Uterus (tissue), 3 donors: ENCODE measurements at regions not wholly inside any gene's neighbourhood (a gene's known extent, or its start where the extent isn't known, plus 50 kb on each side); places are given as distances from the start of the nearest gene placed in this dataset.

Experiments
- DNase-seq, 2 donors: peaks; one replicate each; pipeline ENCODE4 v3.0.0-alpha.2; 2019 to 2020
- H3K27ac ChIP-seq, 2 donors: fragments of 200-600 bp; sonication (generic); 1 replicate in 1 of 2; 2 replicates in 1 of 2; pipeline ENCODE4 v1.5.1; 2016 to 2018
- H3K27me3 ChIP-seq, 2 donors: fragments of 200-600 bp; sonication (generic); one replicate each; pipeline ENCODE4 v1.5.1; 2018 to 2019; ENCODE audit warnings: control low read depth in 1 of 2
- H3K36me3 ChIP-seq, 2 donors: fragments of 200-600 bp; sonication (generic); one replicate each; pipeline ENCODE4 v1.5.1; 2019; ENCODE audit warnings: control low read depth in 1 of 2
- H3K4me1 ChIP-seq, 2 donors: fragments of 200-600 bp; sonication (generic); one replicate each; pipeline ENCODE4 v1.5.1; 2018 to 2019; ENCODE audit warnings: control low read depth in 1 of 2
- H3K4me3 ChIP-seq, 2 donors: fragments of 200-600 bp; sonication (generic); 1 replicate in 1 of 2; 2 replicates in 1 of 2; pipeline ENCODE4 v1.5.1; 2018 to 2019; ENCODE audit warnings: mild to moderate bottlenecking in 1 of 2
- H3K9me3 ChIP-seq, 2 donors: fragments of 200-600 bp; sonication (generic); one replicate each; pipeline ENCODE4 v1.5.1; 2019; ENCODE audit warnings: control low read depth in 1 of 2
- POLR2A ChIP-seq, 2 donors: fragments of 450-650 bp; IDR thresholded peaks; one replicate each; pipeline ENCODE4 v1.6.1; 2016; ENCODE audit warnings: antibody characterized with exemption in 2 of 2, mild to moderate bottlenecking in 1 of 2, moderate library complexity in 1 of 2
- intact Hi-C: fragments of 100-400 bp; cut with DNase I; formaldehyde crosslinking; loops from one replicate; pipeline ENCODE4 v1.15.1; 2023; ENCODE audit warnings: low total_unique reads
- TF ChIP-seq, protein P1 (sequence below), 4 experiments: fragments of 200-600 bp in 2 of 4; fragments of 450-650 bp in 2 of 4; sonication (generic) in 2 of 4; IDR thresholded peaks; one replicate each; pipeline ENCODE4 v1.5.1; 2016 to 2019; ENCODE audit warnings: antibody characterized with exemption in 4 of 4, mild to moderate bottlenecking in 2 of 4, moderate library complexity in 1 of 4
- donor health status: DM: yes; HTN: yes; CAD: no.

DNA sequence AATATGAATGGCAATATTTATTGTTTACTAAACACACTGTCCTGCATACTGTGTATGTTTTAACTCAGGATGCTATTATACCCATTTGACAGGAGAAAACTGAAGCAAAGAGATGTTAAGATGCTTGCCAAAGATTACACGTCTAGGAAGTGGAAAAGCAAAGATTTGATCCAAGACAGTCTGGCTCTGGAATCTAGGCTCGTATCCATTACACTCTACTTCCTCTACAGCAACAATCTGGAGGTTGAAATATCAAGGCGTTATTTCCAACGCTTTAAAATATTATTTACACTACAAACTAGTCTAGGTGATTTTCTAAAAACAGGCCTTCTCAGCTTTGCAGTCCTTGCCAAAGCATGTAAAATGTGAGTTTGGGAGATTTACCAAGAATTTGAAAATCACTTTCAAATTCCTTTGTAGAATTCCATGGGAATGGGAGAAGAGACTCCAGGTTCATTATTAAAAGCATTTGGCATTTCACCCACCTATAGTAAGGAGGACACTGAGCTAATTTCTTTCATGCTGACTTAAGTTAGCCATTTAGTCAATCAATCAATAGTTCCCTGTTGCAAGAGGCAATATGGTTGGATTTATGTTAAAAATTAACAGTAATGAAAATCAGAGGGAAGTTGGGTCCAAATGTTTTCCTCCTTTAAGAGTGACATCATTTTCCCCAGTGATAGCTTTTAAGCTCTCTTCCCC is 356.3 kb upstream of the SMARCA2 start:
- TF ChIP-seq, protein P1, sequence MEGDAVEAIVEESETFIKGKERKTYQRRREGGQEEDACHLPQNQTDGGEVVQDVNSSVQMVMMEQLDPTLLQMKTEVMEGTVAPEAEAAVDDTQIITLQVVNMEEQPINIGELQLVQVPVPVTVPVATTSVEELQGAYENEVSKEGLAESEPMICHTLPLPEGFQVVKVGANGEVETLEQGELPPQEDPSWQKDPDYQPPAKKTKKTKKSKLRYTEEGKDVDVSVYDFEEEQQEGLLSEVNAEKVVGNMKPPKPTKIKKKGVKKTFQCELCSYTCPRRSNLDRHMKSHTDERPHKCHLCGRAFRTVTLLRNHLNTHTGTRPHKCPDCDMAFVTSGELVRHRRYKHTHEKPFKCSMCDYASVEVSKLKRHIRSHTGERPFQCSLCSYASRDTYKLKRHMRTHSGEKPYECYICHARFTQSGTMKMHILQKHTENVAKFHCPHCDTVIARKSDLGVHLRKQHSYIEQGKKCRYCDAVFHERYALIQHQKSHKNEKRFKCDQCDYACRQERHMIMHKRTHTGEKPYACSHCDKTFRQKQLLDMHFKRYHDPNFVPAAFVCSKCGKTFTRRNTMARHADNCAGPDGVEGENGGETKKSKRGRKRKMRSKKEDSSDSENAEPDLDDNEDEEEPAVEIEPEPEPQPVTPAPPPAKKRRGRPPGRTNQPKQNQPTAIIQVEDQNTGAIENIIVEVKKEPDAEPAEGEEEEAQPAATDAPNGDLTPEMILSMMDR (IDR thresholded peaks at IDR 0.05), result no peak
- no peak for TF ChIP-seq POLR2A (IDR thresholded peaks at IDR 0.05)
- DNase-seq, result no peak
- intact Hi-C loops, result no loop called here

DNA sequence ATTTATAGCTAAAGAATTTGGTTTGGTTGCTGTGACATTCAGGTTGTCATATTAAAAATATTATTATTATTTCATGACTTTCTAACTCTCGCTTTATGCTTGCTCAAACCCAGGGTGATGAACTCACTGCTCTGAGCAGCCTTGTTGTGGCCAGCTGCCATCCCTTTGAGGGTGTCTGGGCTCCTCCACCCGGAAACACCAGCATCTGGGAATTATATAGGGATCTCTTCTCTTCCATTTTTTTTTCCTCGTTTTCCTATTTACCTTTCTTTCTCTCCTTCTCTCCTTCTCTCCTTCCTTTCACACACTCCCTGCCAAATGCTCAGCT is 355.8 kb upstream of the SMARCA2 start:
- TF ChIP-seq POLR2A (IDR thresholded peaks at IDR 0.05), result no peak
- TF ChIP-seq, protein P1 (IDR thresholded peaks at IDR 0.05), result no peak
- intact Hi-C loops, result no loop called here
- no peak overlapping the region for H3K27ac ChIP-seq
- H3K4me1 ChIP-seq, result no peaks in the 10 kb centered on the region
- H3K4me3 ChIP-seq, result no peak overlapping the region
- no peak for DNase-seq
- H3K27me3 ChIP-seq, result no peaks in the 10 kb centered on the region
- H3K36me3 ChIP-seq, result no peaks in the 10 kb centered on the region
- no peaks in the 10 kb centered on the region for H3K9me3 ChIP-seq

More for the DNA sequence above, 356.3 kb upstream of the SMARCA2 start:
- no peaks in the 10 kb centered on the region for H3K4me1 ChIP-seq
- no peaks in the 10 kb centered on the region for H3K27me3 ChIP-seq
- no peaks in the 10 kb centered on the region for H3K36me3 ChIP-seq
- H3K4me3 ChIP-seq, result no peak overlapping the region
- H3K9me3 ChIP-seq, result no peaks in the 10 kb centered on the region
- no peak overlapping the region for H3K27ac ChIP-seq

DNA sequence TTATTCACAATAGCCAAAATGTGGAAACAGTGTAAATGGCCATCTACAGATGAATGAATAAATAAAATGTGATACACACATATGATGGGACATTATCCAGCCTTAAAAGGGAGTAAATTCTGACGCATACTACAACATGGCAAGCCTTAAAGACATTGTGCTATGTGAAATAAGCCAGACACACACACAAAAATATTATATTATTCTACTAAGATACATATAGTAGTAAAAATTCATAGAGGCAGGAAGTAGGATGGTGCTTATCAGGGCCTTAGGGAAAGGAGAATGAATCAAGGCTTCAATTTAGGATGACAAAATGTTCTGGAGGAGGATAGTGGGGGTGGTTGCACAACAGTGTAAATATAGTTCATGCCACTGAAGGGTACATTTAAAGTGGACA is 346.7 kb upstream of the SMARCA2 start:
- no peak overlapping the region for H3K4me3 ChIP-seq
- H3K4me1 ChIP-seq, result no peaks in the 10 kb centered on the region
- TF ChIP-seq POLR2A (IDR thresholded peaks at IDR 0.05), result no peak
- TF ChIP-seq, protein P1 (IDR thresholded peaks at IDR 0.05), result no peak
- DNase-seq, result no peak
- H3K9me3 ChIP-seq, result no peaks in the 10 kb centered on the region
- H3K36me3 ChIP-seq, result no peaks in the 10 kb centered on the region
- intact Hi-C loops, result no loop called here
- no peak overlapping the region for H3K27ac ChIP-seq
- no peaks in the 10 kb centered on the region for H3K27me3 ChIP-seq

DNA sequence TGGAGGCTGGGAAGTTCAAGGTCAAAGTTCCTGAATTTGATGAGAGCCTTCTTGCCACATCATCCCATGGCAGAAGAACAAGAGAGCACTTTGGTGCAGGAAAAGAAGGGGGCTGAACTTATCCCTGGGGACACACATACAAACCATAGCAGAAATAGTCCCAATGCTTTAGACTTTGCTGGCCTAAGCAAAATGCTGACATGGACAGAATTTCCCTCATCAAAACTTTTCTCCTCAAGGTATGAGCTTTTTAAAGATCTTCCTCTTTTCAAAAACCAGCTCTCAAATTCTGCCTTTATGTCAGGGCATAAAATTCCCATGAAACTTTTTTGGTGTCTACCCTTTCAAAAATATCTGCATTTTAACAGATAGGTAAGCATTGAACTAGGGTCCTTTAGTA is 341.8 kb upstream of the SMARCA2 start:
- Histone ChIP-seq H3K4me1 (no peaks in the 10 kb centered on the region), H3K36me3 (no peaks in the 10 kb centered on the region), H3K27ac (no peak overlapping the region), H3K9me3 (no peaks in the 10 kb centered on the region), H3K27me3 (no peaks in the 10 kb centered on the region), H3K4me3 (no peak overlapping the region)
- DNase-seq, result no peak
- intact Hi-C loops, result no loop called here
- TF ChIP-seq POLR2A (IDR thresholded peaks at IDR 0.05), result no peak
- TF ChIP-seq, protein P1 (IDR thresholded peaks at IDR 0.05), result no peak

DNA sequence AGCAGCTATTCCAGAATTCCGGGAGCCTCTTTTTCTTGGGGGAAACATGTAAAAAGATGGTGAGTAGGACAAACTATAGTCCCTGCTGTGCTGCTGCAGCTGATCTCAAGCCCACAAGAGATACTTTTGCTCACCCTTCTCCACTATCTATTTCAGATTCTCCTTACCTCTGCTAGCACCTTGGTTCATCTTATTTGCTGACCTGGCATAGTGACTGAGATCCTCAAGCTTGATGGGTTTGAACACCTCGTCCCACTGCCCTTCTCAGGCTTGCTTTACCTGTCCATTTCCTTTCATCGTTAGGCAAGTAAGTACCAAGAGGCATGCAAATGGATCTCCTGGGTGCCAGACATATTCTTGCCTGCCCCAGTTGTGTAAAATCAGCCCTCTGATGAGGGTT is 338.4 kb upstream of the SMARCA2 start:
- DNase-seq, result no peak
- H3K27ac ChIP-seq, result no peak overlapping the region
- H3K36me3 ChIP-seq, result no peaks in the 10 kb centered on the region
- no peaks in the 10 kb centered on the region for H3K27me3 ChIP-seq
- H3K9me3 ChIP-seq, result no peaks in the 10 kb centered on the region
- H3K4me3 ChIP-seq, result no peak overlapping the region
- no peak for TF ChIP-seq POLR2A (IDR thresholded peaks at IDR 0.05)
- TF ChIP-seq, protein P1 (IDR thresholded peaks at IDR 0.05), result no peak
- intact Hi-C loops, result no loop called here
- H3K4me1 ChIP-seq, result no peaks in the 10 kb centered on the region
